ENCODE measurements at regions not wholly inside any gene's neighbourhood (a gene's known extent, or its start where the extent isn't known, plus 50 kb on each side); places are given as distances from the start of the nearest gene placed in this dataset.

DNA sequence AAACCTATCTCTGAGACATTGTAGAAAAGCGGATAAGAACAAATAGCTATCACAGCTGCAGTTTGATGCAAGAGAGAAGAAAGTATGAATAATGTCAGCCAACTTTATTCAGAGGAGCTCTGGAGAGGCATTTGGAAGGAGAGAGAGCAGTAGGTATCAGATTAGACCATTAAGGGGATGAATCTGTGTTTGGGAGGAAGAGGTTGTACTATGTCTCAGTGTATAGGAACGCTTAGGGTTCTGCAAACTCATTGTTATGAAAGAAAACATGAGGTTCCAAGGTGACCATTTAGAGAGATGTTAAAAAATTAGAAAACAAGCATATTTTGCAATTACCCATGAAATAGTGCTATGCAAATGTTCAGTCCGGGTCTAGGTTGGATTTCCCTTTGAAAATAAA lies 207.5 kb upstream of the GNAI1 start:
- TF ChIP-seq CTCF (IDR thresholded peaks at IDR 0.05) (no peak), ZFX (IDR thresholded peaks at IDR 0.05; ENCODE audit: borderline replicate concordance) (no peak)
